Right ventricle myocardium inferior (tissue), 1 donor: ENCODE measurements at regions not wholly inside any gene's neighbourhood (a gene's known extent, or its start where the extent isn't known, plus 50 kb on each side); places are given as distances from the start of the nearest gene placed in this dataset.
"Not testable (repeated sequence)": the region's sequence is repeated elsewhere in the genome, so short reads cannot be mapped to it uniquely, and the experiment has no call there.

Experiments used
- ATAC-seq: fragments of 200-7000 bp; cut with Tn5 transposase; one replicate; pipeline ENCODE4 v1.9.1; 2020; ENCODE audit warnings: mild to moderate bottlenecking, moderate library complexity
- DNase-seq: peaks from one replicate; pipeline ENCODE4 v3.0.0; 2021; ENCODE audit errors: missing footprints
- intact Hi-C: fragments of 100-400 bp; cut with DNase I; formaldehyde crosslinking; loops from one replicate; pipeline ENCODE4 v1.11.0; 2022
- donor health status: DM: no; HTN: yes; CAD: no; lungs with severe emphysema.

GRCh38 chr2:111376272-111376970, 255.7 kb downstream of the BCL2L11 start:
- peak; percentile 67 for ATAC-seq
- DNase-seq, intact Hi-C loops: not testable (repeated sequence)

GRCh38 chr2:111376971-111377352, 256.2 kb downstream of the BCL2L11 start:
- ATAC-seq, result peak; percentile 75
- DNase-seq, intact Hi-C loops: not testable (repeated sequence)

GRCh38 chr2:111377386-111377959, 256.8 kb downstream of the BCL2L11 start:
- DNase-seq, intact Hi-C loops, ATAC-seq: not testable (repeated sequence)

GRCh38 chr2:111378348-111378747, 257.6 kb downstream of the BCL2L11 start:
- DNase-seq, intact Hi-C loops, ATAC-seq: not testable (repeated sequence)

GRCh38 chr2:111380733-111381439, 260.2 kb downstream of the BCL2L11 start:
- intact Hi-C loops, ATAC-seq, DNase-seq: not testable (repeated sequence)

- intact Hi-C loops, ATAC-seq, DNase-seq: not testable (repeated sequence)
These were observed 261.0 kb downstream of the BCL2L11 start for GRCh38 chr2:111381530-111382306.

- ATAC-seq, intact Hi-C loops, DNase-seq: not testable (repeated sequence)
These were observed 261.8 kb downstream of the BCL2L11 start for GRCh38 chr2:111382507-111382906.

GRCh38 chr2:111383311-111383710, 262.6 kb downstream of the BCL2L11 start:
- ATAC-seq, intact Hi-C loops, DNase-seq: not testable (repeated sequence)

GRCh38 chr2:111385226-111385957, 264.7 kb downstream of the BCL2L11 start:
- ATAC-seq, DNase-seq, intact Hi-C loops: not testable (repeated sequence)

GRCh38 chr2:111390605-111391004, 269.9 kb downstream of the BCL2L11 start:
- DNase-seq, intact Hi-C loops, ATAC-seq: not testable (repeated sequence)

- DNase-seq, intact Hi-C loops: not testable (repeated sequence)
- ATAC-seq, result peak; percentile 48
These were observed 274.8 kb downstream of the BCL2L11 start for GRCh38 chr2:111395350-111396128.

- peak; percentile 79 for ATAC-seq
- intact Hi-C loops, DNase-seq: not testable (repeated sequence)
These were observed 280.0 kb downstream of the BCL2L11 start for GRCh38 chr2:111400598-111401253.

- intact Hi-C loops, DNase-seq, ATAC-seq: not testable (repeated sequence)
These were observed 280.8 kb downstream of the BCL2L11 start for GRCh38 chr2:111401270-111402140.

GRCh38 chr2:111402450-111402849, 281.7 kb downstream of the BCL2L11 start:
- DNase-seq, intact Hi-C loops, ATAC-seq: not testable (repeated sequence)

- ATAC-seq, intact Hi-C loops, DNase-seq: not testable (repeated sequence)
These were observed 282.6 kb downstream of the BCL2L11 start for GRCh38 chr2:111403287-111403686.

GRCh38 chr2:111406616-111407015, 285.9 kb downstream of the BCL2L11 start:
- intact Hi-C loops, DNase-seq, ATAC-seq: not testable (repeated sequence)
